ENCODE measurements at regions not wholly inside any gene's neighbourhood (a gene's known extent, or its start where the extent isn't known, plus 50 kb on each side); places are given as distances from the start of the nearest gene placed in this dataset.

- no peak for TF ChIP-seq CTCF (IDR thresholded peaks at IDR 0.05 in 4 of 5, conservative IDR thresholded peaks at IDR 0.05 in 1 of 5)
- TF ChIP-seq POLR2A (IDR thresholded peaks at IDR 0.05): no peak
Measured at GRCh38 chr4:184893801-184894571, 68.2 kb upstream of the ACSL1 start.

All from gastrocnemius medialis (tissue), 4 donors.